GM21526 (cell line): ENCODE measurements at regions not wholly inside any gene's neighbourhood (a gene's known extent, or its start where the extent isn't known, plus 50 kb on each side); places are given as distances from the start of the nearest gene placed in this dataset.
"Not testable (repeated sequence)": the region's sequence is repeated elsewhere in the genome, so short reads cannot be mapped to it uniquely, and the experiment has no call there.

Source experiments
- ATAC-seq: cut with Tn5 transposase; IDR thresholded peaks from one replicate; pipeline ENCODE4 v1.9.1; 2021; ENCODE audit warnings: moderate library complexity; ENCODE audit not compliant: unreplicated experiment, low FRiP score

GRCh38 chr2:58752507-58752906, 511.4 kb upstream of the FANCL start:
- ATAC-seq, result not testable (repeated sequence)

GRCh38 chr2:58751676-58752075, 510.6 kb upstream of the FANCL start:
- ATAC-seq, result not testable (repeated sequence)

DNA sequence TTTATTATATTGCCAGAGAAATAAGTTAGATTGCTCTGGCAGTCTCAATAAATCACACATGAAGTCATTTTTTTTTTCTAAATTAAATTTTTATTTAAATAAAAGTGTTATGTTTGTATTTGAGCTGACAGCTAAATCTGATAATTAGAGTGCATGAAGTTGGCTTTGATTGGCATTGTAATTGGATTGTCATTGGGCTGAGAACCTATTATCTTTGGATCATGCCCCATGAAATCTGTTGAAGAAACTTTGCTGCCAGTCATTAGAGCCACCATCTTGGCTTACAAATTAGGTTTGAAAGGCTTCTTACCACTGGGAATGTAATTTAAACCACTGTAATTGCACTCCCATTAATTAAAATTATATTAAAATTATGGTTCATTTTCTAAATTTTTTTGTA, 507.9 kb upstream of the FANCL start:
- ATAC-seq, result no peak

GRCh38 chr2:58745334-58745733, 504.2 kb upstream of the FANCL start:
- not testable (repeated sequence) for ATAC-seq

DNA sequence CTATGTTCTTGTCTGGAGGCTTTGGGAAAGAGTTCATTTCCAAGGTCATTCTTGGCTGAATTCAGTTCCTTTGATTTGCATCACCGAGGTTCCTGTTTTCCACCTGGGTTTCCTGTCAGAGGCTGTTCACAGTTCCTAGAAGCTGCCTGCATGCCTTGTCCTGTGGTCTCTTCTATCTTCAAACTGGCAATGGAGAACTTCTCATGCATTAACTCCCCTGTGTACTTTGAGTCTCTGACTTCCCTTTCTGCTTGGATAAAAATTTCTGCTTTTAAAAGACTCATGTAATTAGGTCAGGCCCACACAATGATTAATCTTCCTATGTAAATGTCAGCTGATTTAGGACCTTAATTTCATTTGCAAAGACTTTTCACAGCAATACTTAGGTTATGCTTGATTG, 499.3 kb upstream of the FANCL start:
- ATAC-seq, result no peak

DNA sequence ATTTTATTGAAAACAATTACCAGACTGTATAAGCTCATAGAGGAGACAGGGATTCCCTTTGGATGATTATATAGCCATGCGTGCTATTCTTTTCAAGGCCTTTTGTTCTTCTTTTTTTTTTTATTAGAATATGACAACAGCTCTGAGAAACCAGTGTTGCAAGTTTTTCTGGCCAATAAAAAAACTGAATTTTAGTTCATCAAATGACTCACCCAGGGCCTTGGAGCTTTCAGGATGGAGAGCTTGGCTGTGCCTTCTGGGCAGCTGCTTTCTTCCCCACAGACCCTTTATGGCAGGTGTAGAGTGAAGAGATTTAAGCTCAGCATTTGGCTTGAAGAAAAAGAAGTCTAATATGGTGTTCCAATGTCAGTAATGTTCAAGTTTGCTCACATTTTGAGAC, 497.9 kb upstream of the FANCL start:
- no peak for ATAC-seq

DNA sequence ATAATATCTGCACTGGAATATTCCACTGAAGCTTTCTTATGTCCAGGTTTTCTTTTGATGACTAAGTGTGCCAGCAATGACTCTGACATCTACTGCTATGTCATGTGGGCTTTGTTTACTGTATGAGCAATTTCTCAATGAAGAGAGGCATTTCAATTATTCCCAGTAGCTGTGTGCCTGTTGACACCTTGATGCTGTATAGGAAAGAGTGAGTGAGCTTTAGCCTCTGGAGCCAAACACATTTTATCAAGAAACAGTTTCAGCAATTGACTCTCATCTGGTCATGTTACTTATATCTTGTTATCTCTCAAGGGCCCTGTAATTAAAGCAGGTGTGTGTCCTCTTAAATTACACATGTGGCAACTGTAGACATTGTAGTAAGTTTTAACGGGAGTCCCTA, 493.2 kb upstream of the FANCL start:
- no peak for ATAC-seq

DNA sequence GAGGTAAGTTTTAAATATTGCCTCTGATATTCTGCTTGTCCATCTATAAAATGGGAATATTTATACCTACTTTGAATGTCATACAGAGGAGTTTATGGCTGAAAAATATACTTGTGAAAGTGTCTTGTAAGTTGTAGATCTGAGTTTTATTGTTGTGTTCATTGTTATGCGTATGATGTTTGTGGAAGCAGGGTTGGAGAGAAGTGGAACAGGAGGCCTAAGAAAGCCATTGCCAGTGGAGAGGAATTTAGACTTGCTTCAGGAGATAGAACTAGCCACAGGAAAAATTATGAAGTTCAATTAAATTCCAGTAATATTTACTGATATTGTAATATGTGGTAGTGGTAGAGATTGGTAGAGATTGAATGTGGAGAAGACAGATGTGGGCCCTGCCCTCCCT, 491.9 kb upstream of the FANCL start:
- ATAC-seq, result no peak

GRCh38 chr2:58731488-58731869, 490.4 kb upstream of the FANCL start:
- ATAC-seq, result no peak

- ATAC-seq, result no peak
Observed at GRCh38 chr2:58730764-58731487, 489.8 kb upstream of the FANCL start.

- no peak for ATAC-seq
Observed at GRCh38 chr2:58727981-58728656, 487.0 kb upstream of the FANCL start.

- no peak for ATAC-seq
Observed at GRCh38 chr2:58721912-58722591, 480.9 kb upstream of the FANCL start.

DNA sequence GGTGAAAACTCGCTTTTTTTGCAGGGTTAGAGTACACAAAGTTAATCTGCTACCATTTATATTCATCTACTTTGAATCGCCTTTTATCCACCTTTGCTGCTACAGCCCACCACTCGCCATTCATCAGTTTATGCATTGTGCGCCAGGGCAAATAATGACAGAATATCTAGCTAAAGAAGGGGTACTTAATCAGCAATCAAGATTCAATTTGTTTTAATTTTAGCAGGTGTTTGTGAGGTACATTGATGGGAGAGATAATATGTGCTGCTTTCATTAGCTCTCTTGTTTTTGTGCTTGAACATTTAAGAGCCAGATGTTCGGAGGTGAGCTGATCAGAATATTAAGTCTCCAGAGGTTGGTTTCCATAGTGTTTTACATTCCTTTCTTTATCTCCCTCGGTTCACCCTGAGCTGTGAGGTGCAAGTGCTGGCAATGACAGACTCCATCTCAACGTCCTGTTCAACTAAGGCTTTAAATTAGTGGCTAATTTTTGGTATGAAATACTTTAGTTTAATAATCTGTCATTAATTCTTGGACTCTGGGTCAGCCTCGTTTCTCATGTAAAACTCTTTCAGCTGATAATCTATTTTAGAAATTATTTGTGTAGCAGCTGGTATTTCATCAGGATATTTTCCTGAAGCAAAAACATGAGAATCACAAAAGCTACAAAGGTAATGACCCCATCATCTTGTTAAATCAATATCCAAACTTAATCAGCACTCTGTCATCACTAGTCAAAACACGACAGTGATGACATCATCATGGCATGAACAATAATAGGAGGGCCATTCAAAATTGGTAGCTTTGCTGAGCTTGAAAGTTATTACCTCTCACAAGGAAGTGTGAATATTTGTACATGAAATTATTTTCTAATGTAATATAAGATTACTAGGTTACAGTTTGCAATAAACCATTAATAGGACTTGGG, 479.9 kb upstream of the FANCL start:
- ATAC-seq, result no peak

DNA sequence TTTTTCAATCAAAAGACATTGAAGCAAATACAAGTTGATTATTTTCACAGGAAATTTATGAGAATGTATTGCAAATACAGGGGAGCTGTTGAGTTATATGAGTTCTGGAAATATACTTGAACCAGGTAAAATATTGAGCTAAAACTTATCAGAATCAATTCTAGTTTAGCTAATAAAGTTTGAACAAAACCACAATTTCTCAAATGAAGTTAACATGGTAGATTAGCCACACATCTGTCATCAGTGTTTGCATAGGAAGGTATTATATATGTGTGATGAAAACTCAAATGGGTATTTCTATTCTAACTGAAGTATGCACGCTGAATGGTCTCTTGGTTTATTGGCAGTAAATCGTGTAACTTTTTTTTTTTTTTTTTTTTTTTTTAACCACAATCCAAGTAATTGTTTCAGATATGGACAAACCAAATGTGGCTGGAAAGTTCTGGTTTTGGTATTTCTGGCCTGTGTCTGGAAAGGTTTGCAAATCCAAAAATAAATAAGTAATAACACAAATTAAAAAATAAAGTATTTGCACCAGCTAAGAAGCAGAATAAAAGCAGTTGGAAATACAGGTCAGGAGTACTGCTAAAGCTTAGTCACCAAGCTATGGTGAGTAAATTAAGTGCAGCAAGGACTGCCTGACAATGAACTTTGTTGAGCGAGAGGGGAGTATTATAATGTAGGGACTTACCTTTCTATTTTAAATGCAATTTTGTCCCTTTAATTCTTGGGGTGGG, 479.1 kb upstream of the FANCL start:
- ATAC-seq, result no peak

- ATAC-seq, result no peak
Observed at GRCh38 chr2:58715344-58715743, 474.2 kb upstream of the FANCL start.

- no peak for ATAC-seq
Observed at GRCh38 chr2:58714238-58714637, 473.1 kb upstream of the FANCL start.

DNA sequence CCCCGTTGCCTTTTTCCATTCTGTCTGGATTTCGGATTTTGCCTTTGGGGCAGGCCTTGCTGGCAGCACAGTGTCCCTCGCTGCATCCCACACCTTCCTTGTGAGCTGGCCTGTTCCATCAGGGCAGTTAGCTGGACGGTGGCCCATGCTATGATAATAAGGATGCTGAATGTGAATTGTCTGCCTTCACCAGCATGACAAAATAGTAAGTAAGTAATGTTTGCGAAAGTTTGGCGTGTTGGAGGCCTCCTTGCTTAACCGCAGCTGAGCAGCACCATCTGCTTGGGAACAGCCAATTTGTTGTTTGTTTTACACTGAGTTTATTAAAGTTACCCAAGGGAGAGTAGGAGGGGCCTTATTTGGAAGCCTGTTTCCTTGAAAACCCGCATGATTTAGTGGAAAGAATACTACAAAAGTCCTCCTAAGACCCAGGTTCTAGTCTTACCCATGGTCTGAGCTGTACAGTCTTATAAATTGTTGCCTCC, 469.7 kb upstream of the FANCL start:
- no peak for ATAC-seq

DNA sequence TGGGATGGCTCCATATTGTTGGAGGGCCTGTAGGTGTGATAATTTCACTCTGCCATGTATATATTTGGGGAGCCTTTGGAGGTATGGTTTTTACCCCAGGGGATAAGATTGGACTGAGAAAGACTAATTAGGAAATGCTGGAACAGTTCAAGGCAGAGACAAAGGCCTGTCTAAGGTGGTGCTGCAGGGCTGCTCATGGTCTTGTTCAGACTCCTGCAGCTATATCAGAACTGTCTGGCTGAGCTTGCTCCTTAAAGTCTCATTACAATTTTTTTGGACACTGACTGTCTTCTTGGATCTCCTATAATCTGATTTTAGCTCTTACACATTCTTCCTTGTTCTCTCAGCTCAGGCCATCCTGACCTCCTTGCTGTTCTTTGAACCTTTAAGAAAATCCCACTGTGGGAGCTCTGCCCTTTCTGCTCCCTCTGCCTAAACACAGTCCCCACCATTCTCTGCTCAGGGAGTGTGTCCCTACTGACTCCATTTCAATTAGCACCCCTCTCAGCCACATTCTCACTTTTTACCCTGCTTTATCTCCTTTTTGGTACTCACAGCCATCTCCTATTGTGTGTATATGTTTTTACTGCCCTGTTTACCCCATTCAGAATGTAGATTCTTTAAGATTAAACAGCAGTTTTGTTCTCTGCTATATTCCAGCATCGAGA, 468.7 kb upstream of the FANCL start:
- no peak for ATAC-seq

DNA sequence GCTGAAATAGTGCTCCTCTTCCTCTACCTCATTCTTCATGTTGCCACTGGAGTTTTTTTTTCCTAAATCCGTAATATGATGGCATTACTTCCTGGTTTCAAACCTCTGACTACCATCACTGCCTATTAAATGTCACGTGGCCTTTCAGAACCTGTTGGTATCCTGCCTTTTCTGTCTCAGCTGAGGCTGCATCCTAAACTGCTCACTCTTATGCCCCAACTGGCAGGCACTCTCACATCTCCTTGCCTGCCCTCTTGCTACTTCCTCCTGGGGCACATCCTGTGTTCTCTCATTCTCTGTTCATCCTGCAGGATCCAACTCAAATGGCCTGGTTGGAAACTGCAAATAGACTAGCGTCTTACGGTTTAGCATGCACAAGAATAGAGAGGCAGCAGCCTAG, 468.1 kb upstream of the FANCL start:
- no peak for ATAC-seq
